HEK293 (cell line): ENCODE measurements at regions not wholly inside any gene's neighbourhood (a gene's known extent, or its start where the extent isn't known, plus 50 kb on each side); places are given as distances from the start of the nearest gene placed in this dataset.

Experiments used
- KLF7 ChIP-seq: fragments of 450-650 bp; formaldehyde crosslinking; IDR thresholded peaks from 2 replicates; pipeline ENCODE4 v1.5.1; 2016; ENCODE audit warnings: missing biosample characterization, missing genetic modification characterization, borderline replicate concordance
- ZBTB1 ChIP-seq: fragments of 450-650 bp; formaldehyde crosslinking; IDR thresholded peaks from 2 replicates; pipeline ENCODE4 v1.5.1; 2016; ENCODE audit warnings: missing biosample characterization, missing genetic modification characterization
- ZBTB21 ChIP-seq: fragments of 450-650 bp; formaldehyde crosslinking; IDR thresholded peaks from 2 replicates; pipeline ENCODE4 v1.5.1; 2017; ENCODE audit warnings: missing biosample characterization, missing genetic modification characterization
- ZBTB8A ChIP-seq: fragments of 450-650 bp; formaldehyde crosslinking; IDR thresholded peaks from 2 replicates; pipeline ENCODE4 v1.5.1; 2016; ENCODE audit warnings: missing biosample characterization, missing genetic modification characterization
- ZFP41 ChIP-seq: fragments of 450-650 bp; formaldehyde crosslinking; IDR thresholded peaks from 2 replicates; pipeline ENCODE4 v1.5.1; 2016; ENCODE audit warnings: missing biosample characterization, missing genetic modification characterization, borderline replicate concordance
- ZNF121 ChIP-seq: fragments of 450-650 bp; formaldehyde crosslinking; IDR thresholded peaks from 2 replicates; pipeline ENCODE4 v1.5.1; 2016; ENCODE audit warnings: missing biosample characterization, missing genetic modification characterization
- ZNF510 ChIP-seq: fragments of 450-650 bp; formaldehyde crosslinking; IDR thresholded peaks from 2 replicates; pipeline ENCODE4 v1.5.1; 2018; ENCODE audit warnings: mild to moderate bottlenecking, missing genetic modification characterization, missing biosample characterization; ENCODE audit not compliant: insufficient replicate concordance
- ZNF677 ChIP-seq: fragments of 450-650 bp; IDR thresholded peaks from 2 replicates; pipeline ENCODE4 v1.5.0; 2018; ENCODE audit warnings: missing biosample characterization, mild to moderate bottlenecking, missing genetic modification characterization, moderate library complexity
- TF ChIP-seq, protein P1 (sequence below): fragments of 450-650 bp; formaldehyde crosslinking; IDR thresholded peaks from 2 replicates; pipeline ENCODE4 v1.5.1; 2016; ENCODE audit warnings: missing biosample characterization, missing genetic modification characterization
- TF ChIP-seq, protein P2 (sequence below): fragments of 450-650 bp; formaldehyde crosslinking; IDR thresholded peaks from 2 replicates; pipeline ENCODE4 v1.5.1; 2016; ENCODE audit warnings: missing biosample characterization, missing genetic modification characterization
- TF ChIP-seq, protein P3 (sequence below): fragments of 450-650 bp; formaldehyde crosslinking; IDR thresholded peaks from 2 replicates; pipeline ENCODE4 v1.5.1; 2017; ENCODE audit warnings: missing biosample characterization, missing genetic modification characterization
- TF ChIP-seq, protein P4 (sequence below): fragments of 450-650 bp; formaldehyde crosslinking; IDR thresholded peaks from 2 replicates; pipeline ENCODE4 v1.5.1; 2016; ENCODE audit warnings: missing biosample characterization, missing genetic modification characterization
- TF ChIP-seq, protein P5 (sequence below): fragments of 450-650 bp; formaldehyde crosslinking; conservative IDR thresholded peaks from 2 replicates; pipeline ENCODE4 v1.5.1; 2016; ENCODE audit warnings: low read depth, missing biosample characterization, missing genetic modification characterization

DNA sequence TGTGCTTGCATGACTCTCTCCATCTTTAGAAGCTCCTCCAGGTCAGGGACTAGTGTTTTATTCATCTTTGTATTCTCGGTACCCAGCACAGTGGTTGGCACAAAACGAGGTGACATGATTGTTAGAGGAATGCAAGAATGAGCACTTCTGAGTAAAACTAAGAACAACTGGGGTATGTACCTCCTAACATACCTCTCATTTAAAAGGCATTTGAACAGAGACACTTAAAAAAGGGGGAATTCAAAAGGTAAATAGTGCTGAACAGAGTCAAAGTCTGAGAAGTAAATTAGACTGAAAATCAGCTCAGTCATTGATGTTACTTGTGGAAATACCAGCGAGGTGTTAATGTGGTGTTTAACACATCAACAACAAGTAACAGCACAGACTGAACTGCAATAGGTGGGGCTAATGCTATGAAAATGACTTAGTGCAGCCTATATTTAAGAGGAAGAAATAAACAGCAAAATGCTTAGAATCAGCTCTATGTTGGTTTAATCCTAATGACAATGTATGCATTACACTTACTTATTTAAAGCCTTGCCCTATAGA, 102.4 kb downstream of the TMCO5A start:
- TF ChIP-seq, protein P1, sequence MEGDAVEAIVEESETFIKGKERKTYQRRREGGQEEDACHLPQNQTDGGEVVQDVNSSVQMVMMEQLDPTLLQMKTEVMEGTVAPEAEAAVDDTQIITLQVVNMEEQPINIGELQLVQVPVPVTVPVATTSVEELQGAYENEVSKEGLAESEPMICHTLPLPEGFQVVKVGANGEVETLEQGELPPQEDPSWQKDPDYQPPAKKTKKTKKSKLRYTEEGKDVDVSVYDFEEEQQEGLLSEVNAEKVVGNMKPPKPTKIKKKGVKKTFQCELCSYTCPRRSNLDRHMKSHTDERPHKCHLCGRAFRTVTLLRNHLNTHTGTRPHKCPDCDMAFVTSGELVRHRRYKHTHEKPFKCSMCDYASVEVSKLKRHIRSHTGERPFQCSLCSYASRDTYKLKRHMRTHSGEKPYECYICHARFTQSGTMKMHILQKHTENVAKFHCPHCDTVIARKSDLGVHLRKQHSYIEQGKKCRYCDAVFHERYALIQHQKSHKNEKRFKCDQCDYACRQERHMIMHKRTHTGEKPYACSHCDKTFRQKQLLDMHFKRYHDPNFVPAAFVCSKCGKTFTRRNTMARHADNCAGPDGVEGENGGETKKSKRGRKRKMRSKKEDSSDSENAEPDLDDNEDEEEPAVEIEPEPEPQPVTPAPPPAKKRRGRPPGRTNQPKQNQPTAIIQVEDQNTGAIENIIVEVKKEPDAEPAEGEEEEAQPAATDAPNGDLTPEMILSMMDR (tag by site-specific recombination): no peak
- no peak for TF ChIP-seq ZBTB8A (tag by site-specific recombination)
- no peak for TF ChIP-seq ZNF510
- TF ChIP-seq, protein P2, sequence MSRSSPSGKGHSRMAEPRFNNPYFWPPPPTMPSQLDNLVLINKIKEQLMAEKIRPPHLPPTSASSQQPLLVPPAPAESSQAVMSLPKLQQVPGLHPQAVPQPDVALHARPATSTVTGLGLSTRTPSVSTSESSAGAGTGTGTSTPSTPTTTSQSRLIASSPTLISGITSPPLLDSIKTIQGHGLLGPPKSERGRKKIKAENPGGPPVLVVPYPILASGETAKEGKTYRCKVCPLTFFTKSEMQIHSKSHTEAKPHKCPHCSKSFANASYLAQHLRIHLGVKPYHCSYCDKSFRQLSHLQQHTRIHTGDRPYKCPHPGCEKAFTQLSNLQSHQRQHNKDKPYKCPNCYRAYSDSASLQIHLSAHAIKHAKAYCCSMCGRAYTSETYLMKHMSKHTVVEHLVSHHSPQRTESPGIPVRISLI (tag by site-specific recombination): no peak
- TF ChIP-seq, protein P3, sequence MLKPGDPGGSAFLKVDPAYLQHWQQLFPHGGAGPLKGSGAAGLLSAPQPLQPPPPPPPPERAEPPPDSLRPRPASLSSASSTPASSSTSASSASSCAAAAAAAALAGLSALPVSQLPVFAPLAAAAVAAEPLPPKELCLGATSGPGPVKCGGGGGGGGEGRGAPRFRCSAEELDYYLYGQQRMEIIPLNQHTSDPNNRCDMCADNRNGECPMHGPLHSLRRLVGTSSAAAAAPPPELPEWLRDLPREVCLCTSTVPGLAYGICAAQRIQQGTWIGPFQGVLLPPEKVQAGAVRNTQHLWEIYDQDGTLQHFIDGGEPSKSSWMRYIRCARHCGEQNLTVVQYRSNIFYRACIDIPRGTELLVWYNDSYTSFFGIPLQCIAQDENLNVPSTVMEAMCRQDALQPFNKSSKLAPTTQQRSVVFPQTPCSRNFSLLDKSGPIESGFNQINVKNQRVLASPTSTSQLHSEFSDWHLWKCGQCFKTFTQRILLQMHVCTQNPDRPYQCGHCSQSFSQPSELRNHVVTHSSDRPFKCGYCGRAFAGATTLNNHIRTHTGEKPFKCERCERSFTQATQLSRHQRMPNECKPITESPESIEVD (tag by site-specific recombination): no peak
- no peak for TF ChIP-seq ZFP41 (tag by site-specific recombination)
- TF ChIP-seq KLF7 (tag by site-specific recombination): no peak
- TF ChIP-seq, protein P4, sequence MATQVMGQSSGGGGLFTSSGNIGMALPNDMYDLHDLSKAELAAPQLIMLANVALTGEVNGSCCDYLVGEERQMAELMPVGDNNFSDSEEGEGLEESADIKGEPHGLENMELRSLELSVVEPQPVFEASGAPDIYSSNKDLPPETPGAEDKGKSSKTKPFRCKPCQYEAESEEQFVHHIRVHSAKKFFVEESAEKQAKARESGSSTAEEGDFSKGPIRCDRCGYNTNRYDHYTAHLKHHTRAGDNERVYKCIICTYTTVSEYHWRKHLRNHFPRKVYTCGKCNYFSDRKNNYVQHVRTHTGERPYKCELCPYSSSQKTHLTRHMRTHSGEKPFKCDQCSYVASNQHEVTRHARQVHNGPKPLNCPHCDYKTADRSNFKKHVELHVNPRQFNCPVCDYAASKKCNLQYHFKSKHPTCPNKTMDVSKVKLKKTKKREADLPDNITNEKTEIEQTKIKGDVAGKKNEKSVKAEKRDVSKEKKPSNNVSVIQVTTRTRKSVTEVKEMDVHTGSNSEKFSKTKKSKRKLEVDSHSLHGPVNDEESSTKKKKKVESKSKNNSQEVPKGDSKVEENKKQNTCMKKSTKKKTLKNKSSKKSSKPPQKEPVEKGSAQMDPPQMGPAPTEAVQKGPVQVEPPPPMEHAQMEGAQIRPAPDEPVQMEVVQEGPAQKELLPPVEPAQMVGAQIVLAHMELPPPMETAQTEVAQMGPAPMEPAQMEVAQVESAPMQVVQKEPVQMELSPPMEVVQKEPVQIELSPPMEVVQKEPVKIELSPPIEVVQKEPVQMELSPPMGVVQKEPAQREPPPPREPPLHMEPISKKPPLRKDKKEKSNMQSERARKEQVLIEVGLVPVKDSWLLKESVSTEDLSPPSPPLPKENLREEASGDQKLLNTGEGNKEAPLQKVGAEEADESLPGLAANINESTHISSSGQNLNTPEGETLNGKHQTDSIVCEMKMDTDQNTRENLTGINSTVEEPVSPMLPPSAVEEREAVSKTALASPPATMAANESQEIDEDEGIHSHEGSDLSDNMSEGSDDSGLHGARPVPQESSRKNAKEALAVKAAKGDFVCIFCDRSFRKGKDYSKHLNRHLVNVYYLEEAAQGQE (tag by site-specific recombination): no peak
- no peak for TF ChIP-seq ZBTB1 (tag by site-specific recombination)
- TF ChIP-seq, protein P5, sequence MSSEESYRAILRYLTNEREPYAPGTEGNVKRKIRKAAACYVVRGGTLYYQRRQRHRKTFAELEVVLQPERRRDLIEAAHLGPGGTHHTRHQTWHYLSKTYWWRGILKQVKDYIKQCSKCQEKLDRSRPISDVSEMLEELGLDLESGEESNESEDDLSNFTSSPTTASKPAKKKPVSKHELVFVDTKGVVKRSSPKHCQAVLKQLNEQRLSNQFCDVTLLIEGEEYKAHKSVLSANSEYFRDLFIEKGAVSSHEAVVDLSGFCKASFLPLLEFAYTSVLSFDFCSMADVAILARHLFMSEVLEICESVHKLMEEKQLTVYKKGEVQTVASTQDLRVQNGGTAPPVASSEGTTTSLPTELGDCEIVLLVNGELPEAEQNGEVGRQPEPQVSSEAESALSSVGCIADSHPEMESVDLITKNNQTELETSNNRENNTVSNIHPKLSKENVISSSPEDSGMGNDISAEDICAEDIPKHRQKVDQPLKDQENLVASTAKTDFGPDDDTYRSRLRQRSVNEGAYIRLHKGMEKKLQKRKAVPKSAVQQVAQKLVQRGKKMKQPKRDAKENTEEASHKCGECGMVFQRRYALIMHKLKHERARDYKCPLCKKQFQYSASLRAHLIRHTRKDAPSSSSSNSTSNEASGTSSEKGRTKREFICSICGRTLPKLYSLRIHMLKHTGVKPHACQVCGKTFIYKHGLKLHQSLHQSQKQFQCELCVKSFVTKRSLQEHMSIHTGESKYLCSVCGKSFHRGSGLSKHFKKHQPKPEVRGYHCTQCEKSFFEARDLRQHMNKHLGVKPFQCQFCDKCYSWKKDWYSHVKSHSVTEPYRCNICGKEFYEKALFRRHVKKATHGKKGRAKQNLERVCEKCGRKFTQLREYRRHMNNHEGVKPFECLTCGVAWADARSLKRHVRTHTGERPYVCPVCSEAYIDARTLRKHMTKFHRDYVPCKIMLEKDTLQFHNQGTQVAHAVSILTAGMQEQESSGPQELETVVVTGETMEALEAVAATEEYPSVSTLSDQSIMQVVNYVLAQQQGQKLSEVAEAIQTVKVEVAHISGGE (tag by site-specific recombination): no peak
- TF ChIP-seq ZBTB21 (tag by site-specific recombination): no peak
- no peak for TF ChIP-seq ZNF677 (tag by site-specific recombination)
- TF ChIP-seq ZNF121: no peak
